HEK293T (cell line): ENCODE measurements at regions not wholly inside any gene's neighbourhood (a gene's known extent, or its start where the extent isn't known, plus 50 kb on each side); places are given as distances from the start of the nearest gene placed in this dataset.
"Not testable (repeated sequence)": the region's sequence is repeated elsewhere in the genome, so short reads cannot be mapped to it uniquely, and the experiment has no call there.

ENCODE experiments used
- CTCF ChIA-PET: fragments of 350-600 bp; formaldehyde crosslinking; extraction: SDS; loops from one replicate; lab custom pipeline; 2021; ENCODE audit warnings: antibody characterized with exemption, inconsistent platforms; lab: Yijun Ruan, JAX
- POLR2A ChIA-PET: fragments of 350-600 bp; formaldehyde crosslinking; extraction: SDS; loops from one replicate; lab custom pipeline; 2020; ENCODE audit warnings: antibody characterized with exemption, inconsistent platforms; lab: Yijun Ruan, JAX
- DNase-seq: peaks from one replicate; pipeline ENCODE4 v3.0.0; 2012; ENCODE audit warnings: mixed read lengths; ENCODE audit errors: extremely low spot score
- ARNT ChIP-seq: fragments of 450-650 bp; IDR thresholded peaks from 2 replicates; pipeline ENCODE4 v1.6.1; 2017; ENCODE audit warnings: mild to moderate bottlenecking
- BHLHE40 ChIP-seq: fragments of 450-650 bp; IDR thresholded peaks from 2 replicates; pipeline ENCODE4 v1.6.1; 2016; ENCODE audit warnings: mild to moderate bottlenecking, moderate library complexity, borderline replicate concordance
- CTBP1 ChIP-seq: fragments of 450-650 bp; IDR thresholded peaks from 2 replicates; pipeline ENCODE4 v1.6.1; 2016; ENCODE audit warnings: borderline replicate concordance
- ELF4 ChIP-seq: fragments of 450-650 bp; IDR thresholded peaks from 2 replicates; pipeline ENCODE4 v1.6.1; 2017; ENCODE audit warnings: antibody characterized with exemption
- FOXA1 ChIP-seq: fragments of 450-650 bp; IDR thresholded peaks from 2 replicates; pipeline ENCODE4 v1.6.1; 2016; ENCODE audit warnings: mild to moderate bottlenecking
- FOXK2 ChIP-seq: fragments of 450-650 bp; IDR thresholded peaks from 2 replicates; pipeline ENCODE4 v1.6.1; 2016; ENCODE audit warnings: mild to moderate bottlenecking
- FOXM1 ChIP-seq: fragments of 450-650 bp; IDR thresholded peaks from 2 replicates; pipeline ENCODE4 v1.6.1; 2017; ENCODE audit warnings: mild to moderate bottlenecking, borderline replicate concordance
- HDGF ChIP-seq: fragments of 450-650 bp; IDR thresholded peaks from 2 replicates; pipeline ENCODE4 v1.6.1; 2017; ENCODE audit warnings: antibody characterized with exemption, borderline replicate concordance
- L3MBTL2 ChIP-seq: fragments of 450-650 bp; conservative IDR thresholded peaks from 2 replicates; pipeline ENCODE4 v1.6.1; 2016; ENCODE audit warnings: mild to moderate bottlenecking
- LEF1 ChIP-seq: fragments of 450-650 bp; IDR thresholded peaks from 2 replicates; pipeline ENCODE4 v1.6.1; 2017; ENCODE audit warnings: mild to moderate bottlenecking, borderline replicate concordance
- NFRKB ChIP-seq: fragments of 450-650 bp; IDR thresholded peaks from 2 replicates; pipeline ENCODE4 v1.6.1; 2016; ENCODE audit warnings: mild to moderate bottlenecking, moderate library complexity
- PKNOX1 ChIP-seq: fragments of 450-650 bp; IDR thresholded peaks from 2 replicates; pipeline ENCODE4 v1.6.1; 2016
- SP1 ChIP-seq: fragments of 450-650 bp; IDR thresholded peaks from 2 replicates; pipeline ENCODE4 v1.6.1; 2017
- SUZ12 ChIP-seq: fragments of 450-650 bp; IDR thresholded peaks from 2 replicates; pipeline ENCODE4 v1.6.1; 2016; ENCODE audit warnings: mild to moderate bottlenecking
- TARDBP ChIP-seq: fragments of 450-650 bp; IDR thresholded peaks from 2 replicates; pipeline ENCODE4 v1.6.1; 2016
- ZNF384 ChIP-seq: fragments of 450-650 bp; IDR thresholded peaks from 2 replicates; pipeline ENCODE4 v1.6.1; 2016

- DNase-seq = no peak
- ChIA-PET POLR2A (no interaction called here), CTCF (no interaction called here)
- TF ChIP-seq ARNT (no peak), SUZ12 (no peak), TARDBP (no peak), ZNF384 (no peak), FOXK2 (no peak), LEF1 (no peak), NFRKB (no peak), PKNOX1 (no peak), FOXA1 (no peak), BHLHE40 (no peak), FOXM1 (no peak), SP1 (no peak), CTBP1 (no peak), HDGF (no peak), L3MBTL2 (no peak), ELF4 (no peak)
These were observed 169.2 kb downstream of the SAMD5 start for GRCh38 chr6:147677647-147678046.

GRCh38 chr6:147678253-147678652, 169.8 kb downstream of the SAMD5 start:
- ChIA-PET CTCF (no interaction called here), POLR2A (no interaction called here)
- DNase-seq = no peak
- TF ChIP-seq ARNT = no peak
- TF ChIP-seq ZNF384 = no peak
- no peak for TF ChIP-seq TARDBP
- TF ChIP-seq BHLHE40 = no peak

- TF ChIP-seq LEF1 (no peak), SUZ12 (no peak), ELF4 (no peak), BHLHE40 (no peak), FOXK2 (no peak), HDGF (no peak), CTBP1 (no peak), SP1 (no peak), L3MBTL2 (no peak), TARDBP (no peak), ZNF384 (no peak)
- DNase-seq = no peak
- ChIA-PET CTCF (interaction anchor here (0.7 kb wide), 1 partner anchor 102 kb away, joined by 4 read pairs; no protein-coding TSS in a partner anchor), POLR2A (no interaction called here)
These were observed 176.4 kb downstream of the SAMD5 start for GRCh38 chr6:147684906-147685305.

GRCh38 chr6:147689398-147689797, 180.9 kb downstream of the SAMD5 start:
- TF ChIP-seq CTBP1 = no peak
- no peak for TF ChIP-seq FOXA1
- TF ChIP-seq FOXM1 = no peak
- TF ChIP-seq TARDBP = no peak
- no peak for TF ChIP-seq ZNF384
- no peak for TF ChIP-seq L3MBTL2
- no peak for TF ChIP-seq ARNT
- TF ChIP-seq SP1 = no peak
- TF ChIP-seq PKNOX1 = no peak
- TF ChIP-seq SUZ12 = no peak
- TF ChIP-seq ELF4 = no peak
- TF ChIP-seq HDGF = no peak
- no peak for TF ChIP-seq FOXK2
- ChIA-PET CTCF (no interaction called here), POLR2A (no interaction called here)
- DNase-seq = no peak

GRCh38 chr6:147691446-147691845, 183.0 kb downstream of the SAMD5 start:
- ChIA-PET POLR2A (no interaction called here), CTCF (no interaction called here)
- no peak for DNase-seq
- TF ChIP-seq ARNT (no peak), BHLHE40 (no peak), FOXM1 (no peak), L3MBTL2 (no peak), PKNOX1 (no peak), SUZ12 (no peak), NFRKB (no peak), LEF1 (no peak), SP1 (no peak), CTBP1 (no peak), HDGF (no peak), TARDBP (no peak), FOXA1 (no peak), ELF4 (no peak), FOXK2 (no peak), ZNF384 (no peak)

GRCh38 chr6:147693181-147693580, 184.7 kb downstream of the SAMD5 start:
- CTCF ChIA-PET = no interaction called here
- no peak for DNase-seq
- POLR2A ChIA-PET = no interaction called here
- no peak for TF ChIP-seq LEF1
- TF ChIP-seq NFRKB = no peak
- TF ChIP-seq SP1 = no peak
- TF ChIP-seq HDGF = no peak
- TF ChIP-seq PKNOX1 = no peak
- no peak for TF ChIP-seq CTBP1
- TF ChIP-seq ARNT = no peak
- TF ChIP-seq FOXK2 = no peak
- no peak for TF ChIP-seq L3MBTL2
- no peak for TF ChIP-seq FOXM1
- no peak for TF ChIP-seq ZNF384
- TF ChIP-seq ELF4 = no peak

- POLR2A ChIA-PET, CTCF ChIA-PET: not testable (repeated sequence)
These were observed 186.1 kb downstream of the SAMD5 start for GRCh38 chr6:147694556-147694955.

More at GRCh38 chr6:147694556-147694955, 186.1 kb downstream of the SAMD5 start:
- DNase-seq = not testable (repeated sequence)
